ENCODE measurements at regions not wholly inside any gene's neighbourhood (a gene's known extent, or its start where the extent isn't known, plus 50 kb on each side); places are given as distances from the start of the nearest gene placed in this dataset.

DNA sequence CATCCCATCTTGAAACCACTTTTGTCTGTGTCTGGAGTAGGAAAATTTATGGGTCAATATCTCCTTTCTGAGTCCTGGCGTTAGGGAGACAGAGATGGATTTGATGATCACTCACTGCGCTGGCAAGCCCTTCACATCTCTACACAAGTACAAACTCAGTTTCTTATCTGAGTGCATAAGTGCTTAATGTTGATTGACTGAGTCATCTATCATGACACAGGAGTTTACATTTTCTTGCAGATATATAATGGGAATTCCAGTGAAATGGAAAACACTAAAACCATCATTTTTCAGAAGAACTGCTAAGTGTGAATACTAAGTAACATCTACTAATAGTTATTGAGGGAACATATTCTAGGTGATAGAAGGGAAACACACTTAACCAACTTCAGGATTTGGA is 763.9 kb upstream of the COBL start:
- Histone ChIP-seq H3K18ac (ENCODE audit: extremely low read depth, low read length) (no peak overlapping the region), H3K23me2 (ENCODE audit: low read depth, low read length) (no peaks in the 10 kb centered on the region), H3K4me1 (replicated peaks in 1 of 4; ENCODE audit: control insufficient read depth in 3 of 4, insufficient read depth in 4 of 4, low read length in 3 of 4) (peaks cover 0 to 4% (median 3%) of the 10 kb centered on the region in 4 experiments; a peak in 6 of 7 replicates), H3K79me2 (ENCODE audit: control insufficient read depth in 1 of 2, insufficient read depth in 2 of 2, low read length in 2 of 2) (no peaks in the 10 kb centered on the region), H4K20me1 (replicated peaks in 1 of 2; ENCODE audit: control insufficient read depth in 1 of 2, insufficient read depth in 2 of 2, low read length in 2 of 2) (no peaks in the 10 kb centered on the region), H2BK12ac (ENCODE audit: low read depth, low read length) (no peak overlapping the region), H3K14ac (ENCODE audit: insufficient read length) (no peak overlapping the region), H2BK5ac (ENCODE audit: low read depth, low read length) (no peak overlapping the region), H3K23ac (ENCODE audit: insufficient read length) (no peak overlapping the region), H2BK120ac (replicated peaks; ENCODE audit: low read depth, low read length) (no peak overlapping the region), H3K27ac (ENCODE audit: low read depth, low read length) (no peak overlapping the region), H3K4ac (replicated peaks; ENCODE audit: insufficient read length, low read depth, low read length) (no peak overlapping the region), H4K5ac (ENCODE audit: insufficient read length, low read depth, low read length) (no peak overlapping the region), H3K4me3 (ENCODE audit: extremely low read depth in 1 of 4, insufficient read depth in 2 of 4, low read depth in 3 of 4, low read length in 4 of 4) (no peak overlapping the region), H2BK20ac (ENCODE audit: low read length) (no peak overlapping the region), H3K9me3 (ENCODE audit: insufficient read depth in 2 of 2, low read depth in 1 of 2, low read length in 1 of 2) (no peaks in the 10 kb centered on the region), H2AFZ (ENCODE audit: low read length) (no peak overlapping the region), H3K27me3 (replicated peaks in 1 of 4; ENCODE audit: control insufficient read depth in 3 of 4, extremely low read depth in 1 of 4, insufficient read depth in 3 of 4, low read length in 3 of 4) (no peaks in the 10 kb centered on the region), H3K79me1 (ENCODE audit: low read depth, low read length) (no peaks in the 10 kb centered on the region), H2AK5ac (ENCODE audit: low read depth, low read length) (no peak overlapping the region), H3K4me2 (ENCODE audit: insufficient read depth in 1 of 2, low read depth in 2 of 2, low read length in 2 of 2) (no peak overlapping the region), H3K56ac (replicated peaks; ENCODE audit: insufficient read length, low read depth, low read length) (no peak overlapping the region), H2BK15ac (ENCODE audit: low read length) (no peak overlapping the region), H4K91ac (replicated peaks; ENCODE audit: insufficient read length, low read length) (no peak overlapping the region), H4K8ac (ENCODE audit: extremely low read depth, insufficient read depth, low read length) (no peak overlapping the region), H3K9ac (replicated peaks in 1 of 4; ENCODE audit: extremely low read depth in 1 of 4, low read depth in 3 of 4, low read length in 3 of 4) (no peak overlapping the region), H3K36me3 (ENCODE audit: control insufficient read depth in 2 of 4, insufficient read depth in 4 of 4, low read length in 3 of 4) (no peaks in the 10 kb centered on the region)
- CTCF ChIA-PET (ENCODE audit: partially characterized antibody) = interaction anchor here (1.2 kb wide), 1 partner anchor 11 kb away, joined by 4 read pairs; no protein-coding TSS in a partner anchor
- TF ChIP-seq CREB1 (IDR thresholded peaks at IDR 0.05) = no peak
- TF ChIP-seq ASH2L (IDR thresholded peaks at IDR 0.05; ENCODE audit: low read length) = no peak
- TF ChIP-seq CHD1 (IDR thresholded peaks at IDR 0.05; ENCODE audit: low read depth, low read length) = no peak
- TF ChIP-seq GTF2F1 (IDR thresholded peaks at IDR 0.05; ENCODE audit: borderline replicate concordance, low read depth, low read length) = no peak
- TF ChIP-seq PHF8 (conservative IDR thresholded peaks at IDR 0.05; ENCODE audit: low read depth, low read length) = no peak
- no peak for TF ChIP-seq TBP (IDR thresholded peaks at IDR 0.05; ENCODE audit: low read depth, low read length)
- no peak for TF ChIP-seq KDM5A (IDR thresholded peaks at IDR 0.05; ENCODE audit: low read length)
- no peak for TF ChIP-seq TAF1 (IDR thresholded peaks at IDR 0.05; ENCODE audit: low read depth, low read length)
- TF ChIP-seq, protein P1, sequence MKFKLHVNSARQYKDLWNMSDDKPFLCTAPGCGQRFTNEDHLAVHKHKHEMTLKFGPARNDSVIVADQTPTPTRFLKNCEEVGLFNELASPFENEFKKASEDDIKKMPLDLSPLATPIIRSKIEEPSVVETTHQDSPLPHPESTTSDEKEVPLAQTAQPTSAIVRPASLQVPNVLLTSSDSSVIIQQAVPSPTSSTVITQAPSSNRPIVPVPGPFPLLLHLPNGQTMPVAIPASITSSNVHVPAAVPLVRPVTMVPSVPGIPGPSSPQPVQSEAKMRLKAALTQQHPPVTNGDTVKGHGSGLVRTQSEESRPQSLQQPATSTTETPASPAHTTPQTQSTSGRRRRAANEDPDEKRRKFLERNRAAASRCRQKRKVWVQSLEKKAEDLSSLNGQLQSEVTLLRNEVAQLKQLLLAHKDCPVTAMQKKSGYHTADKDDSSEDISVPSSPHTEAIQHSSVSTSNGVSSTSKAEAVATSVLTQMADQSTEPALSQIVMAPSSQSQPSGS (IDR thresholded peaks at IDR 0.05; ENCODE audit: low read length) = no peak
- no peak for TF ChIP-seq BCL11A (IDR thresholded peaks at IDR 0.05; ENCODE audit: low read depth in 2 of 2, low read length in 2 of 2)
- FAIRE-seq (no peak), DNase-seq (ENCODE audit: low read depth in 1 of 2, low spot score in 2 of 2) (no peak)
- POLR2A ChIA-PET (ENCODE audit: partially characterized antibody) = no interaction called here
- WGBS, 2 experiments (ENCODE audit: extremely low coverage in 1 of 2, insufficient coverage in 1 of 2, insufficient read length in 1 of 2, insufficient replicate concordance in 2 of 2, low coverage in 1 of 2, low lambda C conversion rate in 2 of 2, missing lambda C conversion rate in 1 of 2) = 97% methylated on average over 2 of the region's 2 CpGs; no CpG with 5 or more reads in 1 of the 2 experiments

All from H1 (cell line).